ENCODE measurements at regions not wholly inside any gene's neighbourhood (a gene's known extent, or its start where the extent isn't known, plus 50 kb on each side); places are given as distances from the start of the nearest gene placed in this dataset.

GRCh38 chr5:17436761-17437221 lies 61.2 kb upstream of the TAF11L2 start:
- TF ChIP-seq POLR2AphosphoS5 (IDR thresholded peaks at IDR 0.05) (peak; percentile 16), POLR2A (IDR thresholded peaks at IDR 0.05) (no peak)

Measured in prostate gland (tissue), 1 donor.